NB4 (cell line): ENCODE measurements at regions not wholly inside any gene's neighbourhood (a gene's known extent, or its start where the extent isn't known, plus 50 kb on each side); places are given as distances from the start of the nearest gene placed in this dataset.
A peak's percentile ranks its signal among the peaks of the same experiment; 100 is the strongest.

Experiments
- DNase-seq: peaks from one replicate; pipeline ENCODE4 v3.0.0; 2010; ENCODE audit warnings: low read depth
- H3K4me3 ChIP-seq: one replicate; pipeline ENCODE4 v1.5.1; 2011; ENCODE audit warnings: mild to moderate bottlenecking, low read depth, low read length, moderate library complexity
- MAX ChIP-seq: IDR thresholded peaks from 2 replicates; pipeline ENCODE4 v1.6.1; 2011; ENCODE audit warnings: low read depth, low read length
- MYC ChIP-seq: IDR thresholded peaks from 2 replicates; pipeline ENCODE4 v1.6.1; 2011; ENCODE audit warnings: low read depth, low read length
- POLR2A ChIP-seq: IDR thresholded peaks from 2 replicates; pipeline ENCODE4 v1.6.1; 2011; ENCODE audit warnings: mild to moderate bottlenecking; ENCODE audit not compliant: insufficient read length; ENCODE audit errors: extremely low read depth
- TF ChIP-seq, protein P1 (sequence below): IDR thresholded peaks from one replicate; pipeline ENCODE4 v1.5.1; 2012; ENCODE audit warnings: low read depth, low read length

DNA sequence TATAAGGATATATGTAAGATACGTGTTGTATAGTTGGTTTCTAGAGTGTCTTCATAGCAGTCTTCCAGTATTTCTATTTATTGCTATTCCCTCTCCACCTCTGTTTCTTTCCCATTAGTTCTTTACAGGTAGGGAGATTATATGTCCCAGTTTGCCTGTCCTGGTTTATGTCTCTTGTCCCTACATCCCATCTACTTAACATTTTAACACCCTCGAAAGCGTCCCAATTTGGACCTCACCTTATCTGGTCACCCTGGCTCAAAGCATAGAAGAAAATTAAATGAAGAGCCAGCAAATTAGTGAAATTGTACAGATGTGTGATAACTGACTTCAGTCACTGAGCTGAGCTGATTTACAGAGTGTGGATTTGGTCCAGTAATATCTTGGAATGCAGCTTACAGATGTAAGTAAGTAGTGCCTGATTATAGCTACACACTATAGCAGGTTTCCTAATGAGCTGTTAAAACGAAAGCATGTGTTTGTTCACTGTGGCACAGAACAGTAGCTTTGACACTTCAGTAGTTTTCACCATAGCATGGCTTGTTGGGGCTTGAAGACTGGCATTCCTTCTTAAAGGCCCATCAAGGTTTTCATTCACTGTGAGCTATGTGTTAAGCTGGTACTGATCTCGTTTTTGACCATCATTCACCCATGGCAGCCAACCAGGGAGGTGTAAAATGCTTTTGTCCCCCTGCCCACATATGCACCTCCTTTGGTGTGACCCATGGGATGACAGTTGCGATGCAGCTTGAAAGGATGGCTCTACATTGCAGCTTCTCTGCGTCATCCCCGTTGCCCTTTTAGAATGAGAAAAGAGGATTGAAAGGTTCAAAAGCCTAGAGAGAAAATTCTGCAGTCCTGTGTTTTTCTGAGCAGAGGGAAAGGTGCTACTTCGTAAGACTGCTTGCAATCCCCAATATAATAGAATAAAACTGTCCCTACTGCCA is 192.1 kb upstream of the DMRT1 start:
- DNase-seq = no peak
- peak overlapping the region; percentile 55 for H3K4me3 ChIP-seq
- TF ChIP-seq, protein P1, sequence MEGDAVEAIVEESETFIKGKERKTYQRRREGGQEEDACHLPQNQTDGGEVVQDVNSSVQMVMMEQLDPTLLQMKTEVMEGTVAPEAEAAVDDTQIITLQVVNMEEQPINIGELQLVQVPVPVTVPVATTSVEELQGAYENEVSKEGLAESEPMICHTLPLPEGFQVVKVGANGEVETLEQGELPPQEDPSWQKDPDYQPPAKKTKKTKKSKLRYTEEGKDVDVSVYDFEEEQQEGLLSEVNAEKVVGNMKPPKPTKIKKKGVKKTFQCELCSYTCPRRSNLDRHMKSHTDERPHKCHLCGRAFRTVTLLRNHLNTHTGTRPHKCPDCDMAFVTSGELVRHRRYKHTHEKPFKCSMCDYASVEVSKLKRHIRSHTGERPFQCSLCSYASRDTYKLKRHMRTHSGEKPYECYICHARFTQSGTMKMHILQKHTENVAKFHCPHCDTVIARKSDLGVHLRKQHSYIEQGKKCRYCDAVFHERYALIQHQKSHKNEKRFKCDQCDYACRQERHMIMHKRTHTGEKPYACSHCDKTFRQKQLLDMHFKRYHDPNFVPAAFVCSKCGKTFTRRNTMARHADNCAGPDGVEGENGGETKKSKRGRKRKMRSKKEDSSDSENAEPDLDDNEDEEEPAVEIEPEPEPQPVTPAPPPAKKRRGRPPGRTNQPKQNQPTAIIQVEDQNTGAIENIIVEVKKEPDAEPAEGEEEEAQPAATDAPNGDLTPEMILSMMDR = no peak
- TF ChIP-seq MYC (0 out of 2 replicates have a peak, but pooled peaks have one; percentile 19), POLR2A (no peak), MAX (peak; percentile 63)

DNA sequence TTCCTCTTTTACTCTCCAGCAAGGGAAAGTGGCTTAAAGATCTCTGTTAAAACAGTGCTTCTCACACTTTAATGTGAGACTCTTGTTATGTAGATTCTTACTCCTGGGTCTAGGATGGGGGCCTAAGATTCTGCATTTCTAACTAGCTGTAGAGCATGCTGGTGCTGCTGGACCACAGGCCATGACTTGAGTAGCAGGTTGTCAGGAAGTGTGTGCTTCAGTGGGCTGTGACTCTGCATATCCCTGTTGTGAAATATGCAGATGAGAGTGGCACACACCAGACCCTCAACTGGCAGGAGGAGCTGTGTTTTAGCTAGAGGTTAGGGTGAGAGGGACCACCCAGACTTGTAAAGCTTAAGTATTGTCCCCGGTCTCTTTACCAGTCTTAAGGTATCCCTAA is 191.1 kb upstream of the DMRT1 start:
- peak; percentile 86 for TF ChIP-seq MAX
- TF ChIP-seq, protein P1 = no peak
- TF ChIP-seq POLR2A = peak; percentile 85
- TF ChIP-seq MYC = peak; percentile 93
- peak; percentile 96 for DNase-seq
- peak overlapping the region; percentile 55 for H3K4me3 ChIP-seq

GRCh38 chr9:651371-651770 is 190.1 kb upstream of the DMRT1 start:
- no peak overlapping the region for H3K4me3 ChIP-seq
- DNase-seq = no peak
- TF ChIP-seq, protein P1 = no peak
- TF ChIP-seq MYC = no peak
- TF ChIP-seq MAX = no peak
- no peak for TF ChIP-seq POLR2A

DNA sequence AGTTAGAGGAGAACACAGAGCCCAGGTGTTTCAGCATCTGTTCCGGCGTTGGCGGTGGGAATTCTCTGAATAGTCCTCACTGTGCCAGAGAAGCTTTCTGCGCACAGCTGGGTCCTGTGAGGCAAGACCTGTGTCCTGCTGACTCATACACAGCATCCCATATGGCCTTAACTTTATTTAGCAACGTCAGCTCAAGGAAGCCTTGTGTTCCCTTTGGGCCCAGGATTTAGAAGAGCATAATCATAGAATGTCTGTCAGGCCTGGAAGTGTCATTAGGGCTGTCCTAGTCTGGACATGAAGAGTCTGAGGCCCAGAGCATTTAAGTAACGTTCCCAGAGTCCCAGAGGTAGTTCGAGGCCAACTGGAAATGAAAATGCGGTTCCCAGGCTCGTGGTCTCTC is 188.6 kb upstream of the DMRT1 start:
- peak; percentile 83 for DNase-seq
- no peak overlapping the region for H3K4me3 ChIP-seq
- TF ChIP-seq MYC (no peak), MAX (no peak; the same call in 1 of the 2 replicates), POLR2A (no peak)
- TF ChIP-seq, protein P1 = no peak

DNA sequence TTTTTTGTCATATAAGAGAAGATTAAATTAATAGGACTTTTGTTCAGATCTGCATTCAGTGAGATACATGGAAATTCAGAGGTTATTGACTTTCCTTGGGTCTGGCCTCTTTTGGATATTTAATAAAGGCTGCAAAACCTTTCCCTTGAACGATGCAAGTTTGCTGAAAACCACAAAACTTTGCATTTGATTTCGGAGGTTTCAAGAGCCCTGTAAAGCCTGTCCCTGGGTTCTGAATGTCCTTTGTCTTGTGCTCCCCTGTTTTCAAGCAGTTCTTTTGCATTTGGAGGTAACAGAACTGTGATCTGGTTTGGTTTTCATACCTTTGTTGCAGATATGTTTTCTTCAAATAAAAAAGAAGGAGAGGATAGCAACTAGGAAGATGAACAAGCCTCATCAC is 188.1 kb upstream of the DMRT1 start:
- H3K4me3 ChIP-seq = no peak overlapping the region
- TF ChIP-seq POLR2A (no peak), MAX (no peak)
- TF ChIP-seq, protein P1 = no peak
- DNase-seq = no peak
